SU-DHL-6 (cell line): ENCODE measurements at regions not wholly inside any gene's neighbourhood (a gene's known extent, or its start where the extent isn't known, plus 50 kb on each side); places are given as distances from the start of the nearest gene placed in this dataset.

Experiments
- EZH2phosphoT487 ChIP-seq: fragments of 200-600 bp; sonication (generic), shearing (Covaris generic); conservative IDR thresholded peaks from 2 replicates; pipeline ENCODE4 v1.6.1; 2018; ENCODE audit warnings: mild to moderate bottlenecking, antibody characterized with exemption, low read length, moderate library complexity, mixed read lengths
- TF ChIP-seq, protein P1 (sequence below): fragments of 200-600 bp; sonication (generic); IDR thresholded peaks from one replicate; pipeline ENCODE4 v1.5.1; 2017; ENCODE audit warnings: antibody characterized with exemption, mild to moderate bottlenecking, low read length, moderate library complexity; ENCODE audit not compliant: insufficient read depth, poor library complexity, severe bottlenecking

DNA sequence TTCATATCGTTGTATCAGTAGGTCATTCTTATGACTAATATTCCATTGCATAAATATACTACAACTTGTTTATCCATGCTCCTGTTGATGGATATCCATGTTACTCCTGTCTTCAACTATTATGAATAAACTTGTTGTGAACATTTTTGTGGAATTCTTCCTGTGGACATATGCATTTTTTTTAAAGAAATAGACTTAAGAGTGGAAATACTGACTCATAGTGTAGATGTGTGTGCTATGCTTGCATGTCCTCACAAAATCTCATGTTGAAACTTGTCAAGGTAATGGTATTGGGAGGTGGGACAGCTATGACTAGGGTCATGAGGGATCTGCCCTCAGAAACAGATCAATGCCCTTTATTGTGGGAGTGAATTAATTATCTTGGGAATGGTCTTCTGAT lies 240.5 kb upstream of the PRSS58 start:
- TF ChIP-seq, protein P1, sequence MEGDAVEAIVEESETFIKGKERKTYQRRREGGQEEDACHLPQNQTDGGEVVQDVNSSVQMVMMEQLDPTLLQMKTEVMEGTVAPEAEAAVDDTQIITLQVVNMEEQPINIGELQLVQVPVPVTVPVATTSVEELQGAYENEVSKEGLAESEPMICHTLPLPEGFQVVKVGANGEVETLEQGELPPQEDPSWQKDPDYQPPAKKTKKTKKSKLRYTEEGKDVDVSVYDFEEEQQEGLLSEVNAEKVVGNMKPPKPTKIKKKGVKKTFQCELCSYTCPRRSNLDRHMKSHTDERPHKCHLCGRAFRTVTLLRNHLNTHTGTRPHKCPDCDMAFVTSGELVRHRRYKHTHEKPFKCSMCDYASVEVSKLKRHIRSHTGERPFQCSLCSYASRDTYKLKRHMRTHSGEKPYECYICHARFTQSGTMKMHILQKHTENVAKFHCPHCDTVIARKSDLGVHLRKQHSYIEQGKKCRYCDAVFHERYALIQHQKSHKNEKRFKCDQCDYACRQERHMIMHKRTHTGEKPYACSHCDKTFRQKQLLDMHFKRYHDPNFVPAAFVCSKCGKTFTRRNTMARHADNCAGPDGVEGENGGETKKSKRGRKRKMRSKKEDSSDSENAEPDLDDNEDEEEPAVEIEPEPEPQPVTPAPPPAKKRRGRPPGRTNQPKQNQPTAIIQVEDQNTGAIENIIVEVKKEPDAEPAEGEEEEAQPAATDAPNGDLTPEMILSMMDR, result no peak
- no peak for TF ChIP-seq EZH2phosphoT487
